Spleen (tissue), 7 donors: ENCODE measurements at regions not wholly inside any gene's neighbourhood (a gene's known extent, or its start where the extent isn't known, plus 50 kb on each side); places are given as distances from the start of the nearest gene placed in this dataset.

Experiments
- CTCF ChIP-seq, 11 experiments: fragments of 200-600 bp in 7 of 11; fragments of 450-650 bp in 4 of 11; sonication (generic) in 4 of 11; IDR thresholded peaks in 8 of 11; conservative IDR thresholded peaks in 3 of 11; 1 replicate in 7 of 11; 2 replicates in 4 of 11; pipeline versions ENCODE4 v1.4.0 to v1.8.0; 2016 to 2021; ENCODE audit warnings: antibody characterized with exemption in 11 of 11, inconsistent platforms in 4 of 11, mild to moderate bottlenecking in 1 of 11
- POLR2A ChIP-seq, 3 donors: fragments of 450-650 bp; IDR thresholded peaks; one replicate each; pipeline ENCODE4 v1.5.1; 2017; ENCODE audit warnings: antibody characterized with exemption in 3 of 3, mild to moderate bottlenecking in 1 of 3
- POLR2AphosphoS5 ChIP-seq, 3 donors: sonication (generic); formaldehyde crosslinking; IDR thresholded peaks; one replicate each; pipeline ENCODE4 v1.5.1; 2017; ENCODE audit warnings: antibody characterized with exemption in 3 of 3
- donor health status: DM: no; HTN: no; CAD: no; lungs with moderate emphysema.
- donor health status: DM: no; HTN: no; CAD: no.
- donor health status: DM: no; HTN: no; CAD: no.

GRCh38 chr22:27295040-27295439 is 506.5 kb downstream of the MN1 start:
- TF ChIP-seq POLR2AphosphoS5 (IDR thresholded peaks at IDR 0.05) (no peak), CTCF (IDR thresholded peaks at IDR 0.05 in 8 of 11, conservative IDR thresholded peaks at IDR 0.05 in 3 of 11) (no peak), POLR2A (IDR thresholded peaks at IDR 0.05) (no peak)
